ENCODE measurements at regions not wholly inside any gene's neighbourhood (a gene's known extent, or its start where the extent isn't known, plus 50 kb on each side); places are given as distances from the start of the nearest gene placed in this dataset.

DNA sequence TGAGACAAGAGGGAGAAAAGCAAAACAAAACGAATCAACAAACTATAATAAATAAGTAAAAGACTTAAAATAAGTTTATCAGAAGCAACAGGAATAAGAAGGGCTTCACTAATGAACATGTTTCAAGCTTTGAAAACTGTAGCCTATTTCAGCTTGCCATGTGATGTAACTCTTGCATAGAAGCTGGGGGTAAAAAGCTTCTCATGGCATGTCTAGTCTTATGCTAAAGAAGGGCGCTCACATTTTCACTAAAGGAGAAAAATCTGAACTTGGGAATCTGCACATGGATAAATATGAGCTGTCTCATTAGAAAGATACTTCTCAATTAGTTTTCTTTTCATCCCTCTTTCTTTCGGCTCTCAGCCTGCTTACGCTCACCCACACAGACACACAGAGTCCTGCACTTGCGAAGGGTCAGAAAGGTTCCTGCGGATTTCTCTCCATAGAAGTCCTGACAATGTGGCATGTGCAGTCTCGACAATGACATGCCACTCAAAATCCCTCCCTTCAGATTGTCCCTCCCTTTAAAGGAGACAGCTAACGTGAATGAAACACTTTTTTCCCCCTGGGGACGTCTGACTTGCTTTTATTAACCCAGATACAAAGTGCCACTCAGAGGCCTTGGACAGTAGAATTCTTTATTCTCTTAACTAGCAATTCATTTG is 568.9 kb upstream of the NR2F2 start:
- H2BK15ac ChIP-seq (ENCODE audit: low read length): no peak overlapping the region
- no peak overlapping the region for H3K9ac ChIP-seq (replicated peaks in 1 of 4; ENCODE audit: extremely low read depth in 1 of 4, low read depth in 3 of 4, low read length in 3 of 4)
- POLR2A ChIA-PET (ENCODE audit: partially characterized antibody): no interaction called here
- H3K4me1 ChIP-seq (replicated peaks in 1 of 4; ENCODE audit: control insufficient read depth in 3 of 4, insufficient read depth in 4 of 4, low read length in 3 of 4): peaks cover 0 to 4% (median 0%) of the 10 kb centered on the region in 4 experiments; a peak in 1 of 7 replicates
- no peak for DNase-seq (ENCODE audit: low read depth in 1 of 2, low spot score in 2 of 2)
- H3K36me3 ChIP-seq (ENCODE audit: control insufficient read depth in 2 of 4, insufficient read depth in 4 of 4, low read length in 3 of 4): no peaks in the 10 kb centered on the region
- H3K4me3 ChIP-seq (ENCODE audit: extremely low read depth in 1 of 4, insufficient read depth in 2 of 4, low read depth in 3 of 4, low read length in 4 of 4): no peak overlapping the region
- no peaks in the 10 kb centered on the region for H3K9me3 ChIP-seq (ENCODE audit: insufficient read depth in 2 of 2, low read depth in 1 of 2, low read length in 1 of 2)
- no peak overlapping the region for H4K8ac ChIP-seq (ENCODE audit: extremely low read depth, insufficient read depth, low read length)
- H4K5ac ChIP-seq (ENCODE audit: insufficient read length, low read depth, low read length): no peak overlapping the region
- no peak overlapping the region for H3K18ac ChIP-seq (ENCODE audit: extremely low read depth, low read length)
- no peak overlapping the region for H2AFZ ChIP-seq (ENCODE audit: low read length)
- no peak for TF ChIP-seq SIX5 (IDR thresholded peaks at IDR 0.05; ENCODE audit: low read depth, low read length)
- TF ChIP-seq CEBPB (IDR thresholded peaks at IDR 0.05; ENCODE audit: low read depth, low read length): no peak
- no peak for TF ChIP-seq GABPA (IDR thresholded peaks at IDR 0.05; ENCODE audit: borderline replicate concordance, insufficient read depth, low read length)
- no peak for TF ChIP-seq SP2 (IDR thresholded peaks at IDR 0.05; ENCODE audit: low read length)
- TF ChIP-seq PHF8 (conservative IDR thresholded peaks at IDR 0.05; ENCODE audit: low read depth, low read length): no peak
- TF ChIP-seq JUND (IDR thresholded peaks at IDR 0.05; ENCODE audit: low read length): no peak
- no peak for TF ChIP-seq CREB1 (IDR thresholded peaks at IDR 0.05)
- TF ChIP-seq HDAC2 (IDR thresholded peaks at IDR 0.05; ENCODE audit: borderline replicate concordance in 1 of 2, low read depth in 2 of 2, low read length in 2 of 2): no peak
- TF ChIP-seq TBP (IDR thresholded peaks at IDR 0.05; ENCODE audit: low read depth, low read length): no peak
- TF ChIP-seq CTBP2 (IDR thresholded peaks at IDR 0.05; ENCODE audit: borderline replicate concordance, insufficient read depth, insufficient read length, low read length): no peak
- TF ChIP-seq, protein P1, sequence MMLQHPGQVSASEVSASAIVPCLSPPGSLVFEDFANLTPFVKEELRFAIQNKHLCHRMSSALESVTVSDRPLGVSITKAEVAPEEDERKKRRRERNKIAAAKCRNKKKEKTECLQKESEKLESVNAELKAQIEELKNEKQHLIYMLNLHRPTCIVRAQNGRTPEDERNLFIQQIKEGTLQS (IDR thresholded peaks at IDR 0.05; ENCODE audit: insufficient read depth, low read depth, low read length): no peak
- H4K91ac ChIP-seq (replicated peaks; ENCODE audit: insufficient read length, low read length): no peak overlapping the region
- no peak overlapping the region for H2AK5ac ChIP-seq (ENCODE audit: low read depth, low read length)
- H2BK20ac ChIP-seq (ENCODE audit: low read length): no peak overlapping the region
- H3K23ac ChIP-seq (ENCODE audit: insufficient read length): no peak overlapping the region
- no peaks in the 10 kb centered on the region for H3K79me2 ChIP-seq (ENCODE audit: control insufficient read depth in 1 of 2, insufficient read depth in 2 of 2, low read length in 2 of 2)
- no peaks in the 10 kb centered on the region for H4K20me1 ChIP-seq (replicated peaks in 1 of 2; ENCODE audit: control insufficient read depth in 1 of 2, insufficient read depth in 2 of 2, low read length in 2 of 2)
- H3K56ac ChIP-seq (replicated peaks; ENCODE audit: insufficient read length, low read depth, low read length): no peak overlapping the region
- H2BK12ac ChIP-seq (ENCODE audit: low read depth, low read length): no peak overlapping the region
- CTCF ChIA-PET (ENCODE audit: partially characterized antibody): interaction anchor here (1.0 to 1.8 kb wide), 5 partner anchors 501 to 1484 kb away, joined by 3 to 4 read pairs (median 3); no protein-coding TSS in a partner anchor
- peaks cover 0 to 1% (median 0%) of the 10 kb centered on the region in 4 experiments; a peak in 1 of 7 replicates for H3K27me3 ChIP-seq (replicated peaks in 1 of 4; ENCODE audit: control insufficient read depth in 3 of 4, extremely low read depth in 1 of 4, insufficient read depth in 3 of 4, low read length in 3 of 4)
- H3K79me1 ChIP-seq (ENCODE audit: low read depth, low read length): no peaks in the 10 kb centered on the region
- no peak overlapping the region for H3K4ac ChIP-seq (replicated peaks; ENCODE audit: insufficient read length, low read depth, low read length)
- WGBS, 2 experiments (ENCODE audit: extremely low coverage in 1 of 2, insufficient coverage in 1 of 2, insufficient read length in 1 of 2, insufficient replicate concordance in 2 of 2, low coverage in 1 of 2, low lambda C conversion rate in 2 of 2, missing lambda C conversion rate in 1 of 2): 77% methylated on average over 9 of the region's 9 CpGs; no CpG with 5 or more reads in 1 of the 2 experiments
- H2BK5ac ChIP-seq (ENCODE audit: low read depth, low read length): no peak overlapping the region
- no peaks in the 10 kb centered on the region for H3K23me2 ChIP-seq (ENCODE audit: low read depth, low read length)
- no peak overlapping the region for H2BK120ac ChIP-seq (replicated peaks; ENCODE audit: low read depth, low read length)
- FAIRE-seq: no peak
- no peak overlapping the region for H3K27ac ChIP-seq (ENCODE audit: low read depth, low read length)
- H3K14ac ChIP-seq (ENCODE audit: insufficient read length): no peak overlapping the region
- no peak overlapping the region for H3K4me2 ChIP-seq (ENCODE audit: insufficient read depth in 1 of 2, low read depth in 2 of 2, low read length in 2 of 2)

Measured in H1 (cell line).